Thyroid gland (tissue), 4 donors: ENCODE measurements at regions not wholly inside any gene's neighbourhood (a gene's known extent, or its start where the extent isn't known, plus 50 kb on each side); places are given as distances from the start of the nearest gene placed in this dataset.
A peak's percentile ranks its signal among the peaks of the same experiment; 100 is the strongest.

Experiments used
- DNase-seq, 2 donors: peaks; one replicate each; pipeline ENCODE4 v3.0.0-alpha.2; 2019
- H3K27ac ChIP-seq, 3 donors: fragments of 200-600 bp; sonication (generic); 1 replicate in 2 of 3; 2 replicates in 1 of 3; pipeline ENCODE4 v1.5.1; 2016 to 2019; ENCODE audit warnings: mild to moderate bottlenecking in 1 of 3, moderate library complexity in 1 of 3
- H3K27me3 ChIP-seq: fragments of 200-600 bp; sonication (generic); one replicate; pipeline ENCODE4 v1.5.1; 2019
- H3K36me3 ChIP-seq, 2 donors: fragments of 200-600 bp; sonication (generic); one replicate each; pipeline ENCODE4 v1.5.1; 2016 to 2019
- H3K4me1 ChIP-seq, 2 donors: fragments of 200-600 bp; sonication (generic); one replicate each; pipeline ENCODE4 v1.5.1; 2017 to 2019
- H3K4me3 ChIP-seq, 3 donors: fragments of 200-600 bp; sonication (generic); replicated peaks in 1 of 3; 1 replicate in 2 of 3; 2 replicates in 1 of 3; pipeline ENCODE4 v1.5.1; 2016; ENCODE audit warnings: mild to moderate bottlenecking in 1 of 3
- H3K9me3 ChIP-seq: fragments of 200-600 bp; sonication (generic); one replicate; pipeline ENCODE4 v1.5.1; 2017
- CTCF ChIP-seq, 6 experiments: fragments of 200-600 bp in 3 of 6; fragments of 450-650 bp in 3 of 6; sonication (generic) in 3 of 6; IDR thresholded peaks; one replicate each; pipeline ENCODE4 v1.5.1; 2016 to 2019; ENCODE audit warnings: antibody characterized with exemption in 6 of 6, mild to moderate bottlenecking in 2 of 6, inconsistent platforms in 1 of 6, moderate library complexity in 1 of 6
- POLR2A ChIP-seq, 2 donors: fragments of 450-650 bp; IDR thresholded peaks; one replicate each; pipeline ENCODE4 v1.6.1; 2017; ENCODE audit warnings: antibody characterized with exemption in 2 of 2, mild to moderate bottlenecking in 2 of 2, moderate library complexity in 1 of 2
- WGBS, 2 donors: methylation state at CpG; one replicate each; pipeline ENCODE4 v1.1.5; 2017; 5-methylcytosine and 5-hydroxymethylcytosine counted together
- intact Hi-C: fragments of 100-400 bp; cut with DNase I; formaldehyde crosslinking; loops from one replicate; pipeline ENCODE4 v1.15.1; 2023

- TF ChIP-seq POLR2A (IDR thresholded peaks at IDR 0.05) (no peak), CTCF (IDR thresholded peaks at IDR 0.05) (no peak)
- no peak overlapping the region for H3K27ac ChIP-seq
- 82 to 91% methylated on average over 4 of the region's 4 CpGs for WGBS, 2 donors
- H3K27me3 ChIP-seq, result no peaks in the 10 kb centered on the region
- intact Hi-C loops, result no loop called here
- no peaks in the 10 kb centered on the region for H3K36me3 ChIP-seq
- no peaks in the 10 kb centered on the region for H3K9me3 ChIP-seq
- no peak overlapping the region for H3K4me3 ChIP-seq
- H3K4me1 ChIP-seq, result no peaks in the 10 kb centered on the region
- DNase-seq, result no peak
Measured at GRCh38 chr1:98471633-98472032, 189.9 kb upstream of the SNX7 start.

GRCh38 chr1:98468111-98468717 is 193.3 kb upstream of the SNX7 start:
- 25 to 28% methylated on average over 2 of the region's 2 CpGs for WGBS, 2 donors
- peak; percentile 23 to 91 (median 42) for TF ChIP-seq CTCF (IDR thresholded peaks at IDR 0.05)
- TF ChIP-seq POLR2A (IDR thresholded peaks at IDR 0.05), result no peak
- Histone ChIP-seq H3K27me3 (no peaks in the 10 kb centered on the region), H3K36me3 (no peaks in the 10 kb centered on the region), H3K27ac (no peak overlapping the region), H3K4me1 (no peaks in the 10 kb centered on the region), H3K9me3 (no peaks in the 10 kb centered on the region), H3K4me3 (no peak overlapping the region)
- no peak for DNase-seq
- intact Hi-C loops, result no loop called here

GRCh38 chr1:98467586-98467985 is 193.9 kb upstream of the SNX7 start:
- no peak for DNase-seq
- WGBS, 2 donors, result 37 to 46% methylated on average over 4 of the region's 4 CpGs
- Histone ChIP-seq H3K9me3 (no peaks in the 10 kb centered on the region), H3K27ac (no peak overlapping the region), H3K27me3 (no peaks in the 10 kb centered on the region), H3K4me1 (no peaks in the 10 kb centered on the region), H3K36me3 (no peaks in the 10 kb centered on the region), H3K4me3 (no peak overlapping the region)
- no peak for TF ChIP-seq CTCF (IDR thresholded peaks at IDR 0.05)
- TF ChIP-seq POLR2A (IDR thresholded peaks at IDR 0.05), result no peak
- intact Hi-C loops, result no loop called here

- Histone ChIP-seq H3K36me3 (no peaks in the 10 kb centered on the region), H3K27me3 (no peaks in the 10 kb centered on the region), H3K4me3 (no peak overlapping the region), H3K9me3 (no peaks in the 10 kb centered on the region), H3K4me1 (no peaks in the 10 kb centered on the region), H3K27ac (no peak overlapping the region)
- intact Hi-C loops, result no loop called here
- TF ChIP-seq POLR2A (IDR thresholded peaks at IDR 0.05), result no peak
- DNase-seq, result no peak
Measured at GRCh38 chr1:98467122-98467521, 194.4 kb upstream of the SNX7 start.

GRCh38 chr1:98461873-98462385 is 199.6 kb upstream of the SNX7 start:
- Histone ChIP-seq H3K4me1 (no peaks in the 10 kb centered on the region), H3K27ac (no peak overlapping the region), H3K27me3 (no peaks in the 10 kb centered on the region), H3K9me3 (no peaks in the 10 kb centered on the region), H3K36me3 (no peaks in the 10 kb centered on the region), H3K4me3 (no peak overlapping the region)
- no peak for DNase-seq
- TF ChIP-seq CTCF (IDR thresholded peaks at IDR 0.05), result no peak
- no peak for TF ChIP-seq POLR2A (IDR thresholded peaks at IDR 0.05)
- WGBS, 2 donors, result 81 to 83% methylated on average over 7 of the region's 7 CpGs
- intact Hi-C loops, result no loop called here
